H1 (cell line): ENCODE measurements at regions not wholly inside any gene's neighbourhood (a gene's known extent, or its start where the extent isn't known, plus 50 kb on each side); places are given as distances from the start of the nearest gene placed in this dataset.

Experiments
- CTCF ChIA-PET: fragments of 300-600 bp; sonication (Branson Sonifier 250); formaldehyde crosslinking; loops from one replicate; lab custom pipeline; 2021; ENCODE audit not compliant: partially characterized antibody; lab: Charles Lee
- POLR2A ChIA-PET: fragments of 300-600 bp; sonication (Branson Sonifier 250); formaldehyde crosslinking; loops from one replicate; lab custom pipeline; 2021; ENCODE audit warnings: inconsistent platforms; ENCODE audit not compliant: partially characterized antibody; lab: Charles Lee
- DNase-seq, 2 experiments: peaks; one replicate each; pipeline versions ENCODE4 v3.0.0 to v3.0.0-alpha.2; 2010 to 2022; ENCODE audit warnings: low spot score in 2 of 2, low read depth in 1 of 2, mixed read lengths in 1 of 2
- FAIRE-seq: peaks from 2 replicates; lab custom pipeline; 2011; peaks lifted over from hg19 to GRCh38; lab: Jason Lieb, UNC
- H2AFZ ChIP-seq: 2 replicates; pipeline ENCODE4 v1.8.1; 2012; ENCODE audit warnings: low read length, inconsistent platforms
- H2AK5ac ChIP-seq: 2 replicates; pipeline ENCODE4 v1.6.1; 2013; ENCODE audit warnings: low read depth, low read length
- H2BK120ac ChIP-seq: replicated peaks from 2 replicates; pipeline ENCODE3; 2013; ENCODE audit warnings: low read depth, low read length, inconsistent platforms
- H2BK12ac ChIP-seq: 2 replicates; pipeline ENCODE4 v1.6.1; 2013; ENCODE audit warnings: low read depth, low read length
- H2BK15ac ChIP-seq: 2 replicates; pipeline ENCODE4 v1.6.1; 2013; ENCODE audit warnings: low read length
- H2BK20ac ChIP-seq: 2 replicates; pipeline ENCODE4 v1.6.1; 2013; ENCODE audit warnings: low read length
- H2BK5ac ChIP-seq: 2 replicates; pipeline ENCODE4 v1.6.1; 2013; ENCODE audit warnings: low read depth, low read length
- H3K14ac ChIP-seq: 2 replicates; pipeline ENCODE4 v1.6.1; 2013; ENCODE audit warnings: inconsistent platforms; ENCODE audit not compliant: insufficient read length
- H3K18ac ChIP-seq: 2 replicates; pipeline ENCODE4 v1.6.1; 2013; ENCODE audit warnings: low read length; ENCODE audit errors: extremely low read depth
- H3K23ac ChIP-seq: 2 replicates; pipeline ENCODE4 v1.6.1; 2013; ENCODE audit warnings: inconsistent platforms; ENCODE audit not compliant: insufficient read length
- H3K23me2 ChIP-seq: 2 replicates; pipeline ENCODE4 v1.6.1; 2013; ENCODE audit warnings: low read depth, low read length
- H3K27ac ChIP-seq: 2 replicates; pipeline ENCODE4 v1.6.1; 2011; ENCODE audit warnings: low read depth, low read length, inconsistent platforms
- H3K27me3 ChIP-seq, 4 experiments: replicated peaks in 1 of 4; 1 replicate in 1 of 4; 2 replicates in 3 of 4; pipeline versions ENCODE4 v1.6.1 to v1.8.1; 2011 to 2013; ENCODE audit warnings: low read length in 3 of 4, mild to moderate bottlenecking in 3 of 4, inconsistent platforms in 2 of 4, mixed read lengths in 2 of 4, moderate library complexity in 1 of 4; ENCODE audit not compliant: control insufficient read depth in 3 of 4, insufficient read depth in 3 of 4; ENCODE audit errors: extremely low read depth in 1 of 4
- H3K36me3 ChIP-seq, 4 experiments: 2 replicates each; pipeline versions ENCODE4 v1.6.1 to v1.8.1; 2011 to 2013; ENCODE audit warnings: mild to moderate bottlenecking in 4 of 4, low read length in 3 of 4, moderate library complexity in 2 of 4, control low read depth in 1 of 4, inconsistent platforms in 1 of 4; ENCODE audit not compliant: insufficient read depth in 4 of 4, control insufficient read depth in 2 of 4
- H3K4ac ChIP-seq: replicated peaks from 2 replicates; pipeline ENCODE3; 2013; ENCODE audit warnings: low read length, low read depth, mixed read lengths, inconsistent platforms; ENCODE audit not compliant: insufficient read length
- H3K4me1 ChIP-seq, 4 experiments: replicated peaks in 1 of 4; 1 replicate in 1 of 4; 2 replicates in 3 of 4; pipeline versions ENCODE4 v1.6.1 to v1.8.1; 2011 to 2013; ENCODE audit warnings: low read length in 3 of 4, inconsistent platforms in 2 of 4, mixed read lengths in 1 of 4; ENCODE audit not compliant: insufficient read depth in 4 of 4, control insufficient read depth in 3 of 4
- H3K4me2 ChIP-seq, 2 experiments: 2 replicates each; pipeline versions ENCODE4 v1.6.1 to v1.8.1; 2011 to 2013; ENCODE audit warnings: low read depth in 2 of 2, low read length in 2 of 2, control low read depth in 1 of 2, inconsistent platforms in 1 of 2, mild to moderate bottlenecking in 1 of 2; ENCODE audit not compliant: insufficient read depth in 1 of 2
- H3K4me3 ChIP-seq, 4 experiments: fragments of 200-600, 300-600 bp in 1 of 4; sonication (generic), shearing (Covaris generic), sonication (Bioruptor Twin) in 1 of 4; 2 replicates each; pipeline versions ENCODE4 v1.5.1 to v1.8.1; 2011 to 2016; ENCODE audit warnings: low read length in 4 of 4, low read depth in 3 of 4, control low read depth in 2 of 4, inconsistent platforms in 2 of 4, mild to moderate bottlenecking in 2 of 4, mixed read lengths in 1 of 4, moderate library complexity in 1 of 4; ENCODE audit not compliant: insufficient read depth in 2 of 4; ENCODE audit errors: extremely low read depth in 1 of 4
- H3K56ac ChIP-seq: replicated peaks from 2 replicates; pipeline ENCODE3; 2013; ENCODE audit warnings: low read depth, mild to moderate bottlenecking, mixed read lengths, low read length, inconsistent platforms; ENCODE audit not compliant: insufficient read length
- H3K79me1 ChIP-seq: 2 replicates; pipeline ENCODE4 v1.6.1; 2013; ENCODE audit warnings: low read depth, low read length, control low read depth
- H3K79me2 ChIP-seq, 2 experiments: 2 replicates each; pipeline versions ENCODE4 v1.6.1 to v1.8.1; 2012 to 2013; ENCODE audit warnings: low read length in 2 of 2, mild to moderate bottlenecking in 2 of 2, inconsistent platforms in 1 of 2; ENCODE audit not compliant: insufficient read depth in 2 of 2, control insufficient read depth in 1 of 2
- H3K9ac ChIP-seq, 4 experiments: replicated peaks in 1 of 4; 1 replicate in 1 of 4; 2 replicates in 3 of 4; pipeline versions ENCODE4 v1.6.1 to v1.8.1; 2011 to 2013; ENCODE audit warnings: low read depth in 3 of 4, low read length in 3 of 4, control low read depth in 2 of 4, mild to moderate bottlenecking in 2 of 4, moderate library complexity in 2 of 4, inconsistent platforms in 1 of 4; ENCODE audit errors: extremely low read depth in 1 of 4
- H3K9me3 ChIP-seq, 2 experiments: 2 replicates each; pipeline versions ENCODE4 v1.6.1 to v1.8.1; 2012 to 2013; ENCODE audit warnings: mild to moderate bottlenecking in 2 of 2, moderate library complexity in 2 of 2, control low read depth in 1 of 2, inconsistent platforms in 1 of 2, low read depth in 1 of 2, low read length in 1 of 2, mixed read lengths in 1 of 2; ENCODE audit not compliant: insufficient read depth in 2 of 2
- H4K20me1 ChIP-seq, 2 experiments: replicated peaks in 1 of 2; 2 replicates each; pipeline versions ENCODE3 to v1.8.1; 2011 to 2013; ENCODE audit warnings: inconsistent platforms in 2 of 2, low read length in 2 of 2, mild to moderate bottlenecking in 1 of 2; ENCODE audit not compliant: insufficient read depth in 2 of 2, control insufficient read depth in 1 of 2
- H4K5ac ChIP-seq: 2 replicates; pipeline ENCODE4 v1.6.1; 2013; ENCODE audit warnings: low read length, low read depth, mixed read lengths, inconsistent platforms; ENCODE audit not compliant: insufficient read length
- H4K8ac ChIP-seq: 2 replicates; pipeline ENCODE4 v1.8.0; 2013; ENCODE audit warnings: mild to moderate bottlenecking, moderate library complexity, low read length, inconsistent platforms; ENCODE audit not compliant: insufficient read depth; ENCODE audit errors: extremely low read depth
- H4K91ac ChIP-seq: replicated peaks from 2 replicates; pipeline ENCODE3; 2013; ENCODE audit warnings: low read length, mixed read lengths, inconsistent platforms; ENCODE audit not compliant: insufficient read length
- ASH2L ChIP-seq: fragments of 200-600, 300-600 bp; sonication (generic); IDR thresholded peaks from one replicate; pipeline ENCODE4 v1.7.1; 2017; ENCODE audit warnings: low read length
- EZH2 ChIP-seq: fragments of 200-600 bp; sonication (generic); IDR thresholded peaks from 2 replicates; pipeline ENCODE4 v1.7.1; 2012; ENCODE audit warnings: low read depth, mild to moderate bottlenecking, moderate library complexity, low read length, inconsistent platforms; ENCODE audit not compliant: severe bottlenecking
- GTF2F1 ChIP-seq: IDR thresholded peaks from 2 replicates; pipeline ENCODE4 v1.6.1; 2012; ENCODE audit warnings: low read depth, low read length, improper control_type of control experiment, borderline replicate concordance
- KDM5A ChIP-seq: fragments of 200-600 bp; IDR thresholded peaks from 2 replicates; pipeline ENCODE4 v1.7.1; 2012; ENCODE audit warnings: mild to moderate bottlenecking, low read length, inconsistent platforms, mixed read lengths
- NRF1 ChIP-seq: IDR thresholded peaks from 2 replicates; pipeline ENCODE4 v1.6.1; 2011; ENCODE audit warnings: mild to moderate bottlenecking, low read depth, low read length, improper control_type of control experiment
- RAD21 ChIP-seq, 2 experiments: IDR thresholded peaks in 1 of 2; conservative IDR thresholded peaks in 1 of 2; 2 replicates each; pipeline ENCODE4 v1.6.1; 2011; ENCODE audit warnings: low read depth in 2 of 2, low read length in 2 of 2, improper control_type of control experiment in 1 of 2, inconsistent platforms in 1 of 2, mild to moderate bottlenecking in 1 of 2, moderate library complexity in 1 of 2
- RFX5 ChIP-seq: IDR thresholded peaks from 2 replicates; pipeline ENCODE4 v1.6.1; 2011; ENCODE audit warnings: low read depth, low read length, improper control_type of control experiment, borderline replicate concordance
- SAP30 ChIP-seq: fragments of 300-600 bp; sonication (generic); IDR thresholded peaks from 2 replicates; pipeline ENCODE4 v1.7.1; 2012; ENCODE audit warnings: low read length, moderate library complexity, mild to moderate bottlenecking, inconsistent platforms; ENCODE audit not compliant: insufficient read depth, insufficient replicate concordance
- WGBS, 2 experiments: shearing (Covaris generic) in 1 of 2; methylation state at CpG; one replicate each; pipeline versions ENCODE4 v1.1.6 to v1.1.7; 2013 to 2015; ENCODE audit warnings: low lambda C conversion rate in 2 of 2, mixed read lengths in 2 of 2, inconsistent platforms in 1 of 2, low coverage in 1 of 2, missing lambda C conversion rate in 1 of 2; ENCODE audit not compliant: insufficient replicate concordance in 2 of 2, insufficient coverage in 1 of 2, insufficient read length in 1 of 2; ENCODE audit errors: extremely low coverage in 1 of 2, missing lambda C conversion rate in 1 of 2; 5-methylcytosine and 5-hydroxymethylcytosine counted together
- TF ChIP-seq, protein P1 (sequence below): IDR thresholded peaks from 2 replicates; pipeline ENCODE4 v1.6.1; 2012; ENCODE audit warnings: low read length, inconsistent platforms

DNA sequence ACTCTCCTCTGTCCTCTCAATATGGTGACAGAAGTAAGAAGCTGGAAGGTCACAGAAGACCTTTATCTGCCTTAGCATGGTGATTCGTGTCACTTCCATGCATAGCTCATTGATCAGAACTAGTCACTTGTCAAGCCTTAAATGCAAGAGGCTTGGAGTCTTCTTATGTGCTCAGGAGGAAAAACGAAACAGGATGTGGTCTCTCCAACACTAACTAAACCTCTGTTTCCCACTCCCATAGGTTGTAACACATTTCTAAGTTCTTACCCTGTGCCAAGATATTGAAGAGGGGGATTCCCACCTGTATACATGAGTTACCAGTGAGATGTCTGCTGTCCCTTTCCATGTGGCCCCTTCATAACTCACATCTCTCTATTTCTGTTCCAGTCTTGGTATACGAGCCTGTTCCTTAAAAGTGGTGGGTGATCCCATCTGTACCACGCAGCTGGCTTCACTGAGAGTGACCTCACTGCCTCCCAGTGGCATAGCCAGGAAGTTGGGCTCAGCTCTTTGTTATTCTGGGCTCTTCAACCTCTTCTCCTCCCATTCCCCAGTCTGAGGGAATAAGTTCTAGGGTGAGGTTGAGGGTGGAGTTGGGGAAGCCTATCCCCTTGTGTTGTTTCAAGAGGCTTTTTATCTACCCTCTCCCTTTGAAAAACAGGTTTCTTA lies 203.2 kb upstream of the PPP2R3A start:
- Histone ChIP-seq H2BK5ac (no peak overlapping the region), H3K18ac (no peak overlapping the region), H3K56ac (no peak overlapping the region), H2BK120ac (no peak overlapping the region), H3K9me3 (no peaks in the 10 kb centered on the region), H3K4me1 (no peaks in the 10 kb centered on the region), H3K79me1 (no peaks in the 10 kb centered on the region), H2BK12ac (no peak overlapping the region), H3K23ac (no peak overlapping the region), H2BK15ac (no peak overlapping the region), H3K9ac (no peak overlapping the region), H3K27ac (no peak overlapping the region), H3K4ac (no peak overlapping the region), H3K4me3 (no peak overlapping the region), H3K23me2 (no peaks in the 10 kb centered on the region), H2BK20ac (no peak overlapping the region), H4K5ac (no peak overlapping the region), H4K8ac (no peak overlapping the region), H3K4me2 (no peak overlapping the region), H3K79me2 (no peaks in the 10 kb centered on the region), H3K27me3 (no peaks in the 10 kb centered on the region), H2AFZ (peak overlapping the region; percentile 19; the same call in 1 of the 2 replicates), H3K14ac (no peak overlapping the region), H3K36me3 (no peaks in the 10 kb centered on the region), H4K91ac (no peak overlapping the region), H2AK5ac (no peak overlapping the region), H4K20me1 (no peaks in the 10 kb centered on the region)
- FAIRE-seq (peak; percentile 63), DNase-seq (no peak)
- WGBS, 2 experiments = 85% methylated on average over 4 of the region's 4 CpGs; no CpG with 5 or more reads in 1 of the 2 experiments
- POLR2A ChIA-PET = no interaction called here
- CTCF ChIA-PET = interaction anchor here (0.5 to 3.4 kb wide), 15 partner anchors 10 to 549 kb away, joined by 3 to 18 read pairs (median 5); no protein-coding TSS in a partner anchor
- TF ChIP-seq GTF2F1 (no peak), RFX5 (no peak), EZH2 (no peak), ASH2L (no peak), NRF1 (no peak), KDM5A (no peak), SAP30 (no peak), RAD21 (IDR thresholded peaks at IDR 0.05 in 1 of 2, conservative IDR thresholded peaks at IDR 0.05 in 1 of 2; ENCODE audit: low read depth in 2 of 2, low read length in 2 of 2) (peak; percentile 59 to 73)
- TF ChIP-seq, protein P1, sequence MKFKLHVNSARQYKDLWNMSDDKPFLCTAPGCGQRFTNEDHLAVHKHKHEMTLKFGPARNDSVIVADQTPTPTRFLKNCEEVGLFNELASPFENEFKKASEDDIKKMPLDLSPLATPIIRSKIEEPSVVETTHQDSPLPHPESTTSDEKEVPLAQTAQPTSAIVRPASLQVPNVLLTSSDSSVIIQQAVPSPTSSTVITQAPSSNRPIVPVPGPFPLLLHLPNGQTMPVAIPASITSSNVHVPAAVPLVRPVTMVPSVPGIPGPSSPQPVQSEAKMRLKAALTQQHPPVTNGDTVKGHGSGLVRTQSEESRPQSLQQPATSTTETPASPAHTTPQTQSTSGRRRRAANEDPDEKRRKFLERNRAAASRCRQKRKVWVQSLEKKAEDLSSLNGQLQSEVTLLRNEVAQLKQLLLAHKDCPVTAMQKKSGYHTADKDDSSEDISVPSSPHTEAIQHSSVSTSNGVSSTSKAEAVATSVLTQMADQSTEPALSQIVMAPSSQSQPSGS = no peak
